ENCODE measurements at regions not wholly inside any gene's neighbourhood (a gene's known extent, or its start where the extent isn't known, plus 50 kb on each side); places are given as distances from the start of the nearest gene placed in this dataset.

DNA sequence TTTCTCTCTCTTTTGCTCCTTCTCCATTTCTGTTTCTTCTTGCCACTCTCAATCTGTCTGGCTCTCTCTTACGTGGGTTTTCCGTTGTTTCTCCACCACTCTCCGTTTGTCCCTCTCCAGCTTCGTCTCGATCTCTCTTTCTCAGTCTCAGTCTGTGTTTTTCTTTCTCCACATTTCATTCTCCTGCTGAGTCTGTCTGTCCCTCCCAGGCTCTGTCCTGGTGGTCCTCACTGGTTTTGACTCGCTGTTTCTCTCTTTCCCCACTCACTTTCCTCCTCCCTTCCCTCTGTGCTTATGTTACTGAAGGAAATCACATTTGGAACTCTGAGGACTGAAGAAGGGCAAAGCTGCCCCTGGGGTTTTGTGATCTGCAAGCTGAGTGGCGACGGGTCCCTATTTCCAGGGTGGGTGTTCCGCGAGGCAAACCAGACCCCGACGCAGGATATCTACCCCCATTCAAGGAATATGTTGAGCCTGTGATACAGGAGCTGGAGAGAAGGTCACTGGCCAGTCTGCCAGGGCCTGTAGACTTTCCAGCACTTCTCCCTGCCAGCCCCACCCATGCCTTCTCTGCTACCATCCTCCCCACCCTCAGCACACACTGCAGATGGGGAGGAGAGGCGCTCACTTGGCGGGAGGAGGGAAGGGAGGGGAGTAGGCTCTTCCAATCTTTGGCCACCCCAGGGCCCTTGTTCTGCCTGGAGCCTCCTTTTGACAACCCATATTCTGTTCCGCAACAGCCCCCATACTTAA is 102.7 kb upstream of the MAP1LC3B2 start:
- no peak for DNase-seq (ENCODE audit: low read depth)

DNA sequence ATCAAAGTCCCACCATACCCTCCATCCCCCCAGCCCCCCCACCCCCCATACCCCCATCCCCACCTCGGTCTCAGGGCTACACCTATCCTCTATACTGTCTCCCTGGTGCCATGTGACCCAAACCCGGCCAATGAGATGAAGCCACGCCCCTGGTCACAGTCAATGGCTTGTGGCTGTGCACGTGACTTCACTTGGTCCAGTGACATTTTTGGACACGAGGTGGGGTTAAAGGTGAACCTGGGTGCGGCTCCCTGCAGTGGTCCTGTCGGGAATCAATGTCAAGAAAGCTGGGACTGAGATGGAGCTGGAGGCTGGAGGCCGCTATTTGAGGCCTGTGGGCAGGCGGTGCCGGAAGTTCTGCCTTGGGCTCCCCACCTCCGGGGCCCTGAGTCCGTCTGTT is 100.7 kb upstream of the MAP1LC3B2 start:
- DNase-seq (ENCODE audit: low read depth), result no peak

DNA sequence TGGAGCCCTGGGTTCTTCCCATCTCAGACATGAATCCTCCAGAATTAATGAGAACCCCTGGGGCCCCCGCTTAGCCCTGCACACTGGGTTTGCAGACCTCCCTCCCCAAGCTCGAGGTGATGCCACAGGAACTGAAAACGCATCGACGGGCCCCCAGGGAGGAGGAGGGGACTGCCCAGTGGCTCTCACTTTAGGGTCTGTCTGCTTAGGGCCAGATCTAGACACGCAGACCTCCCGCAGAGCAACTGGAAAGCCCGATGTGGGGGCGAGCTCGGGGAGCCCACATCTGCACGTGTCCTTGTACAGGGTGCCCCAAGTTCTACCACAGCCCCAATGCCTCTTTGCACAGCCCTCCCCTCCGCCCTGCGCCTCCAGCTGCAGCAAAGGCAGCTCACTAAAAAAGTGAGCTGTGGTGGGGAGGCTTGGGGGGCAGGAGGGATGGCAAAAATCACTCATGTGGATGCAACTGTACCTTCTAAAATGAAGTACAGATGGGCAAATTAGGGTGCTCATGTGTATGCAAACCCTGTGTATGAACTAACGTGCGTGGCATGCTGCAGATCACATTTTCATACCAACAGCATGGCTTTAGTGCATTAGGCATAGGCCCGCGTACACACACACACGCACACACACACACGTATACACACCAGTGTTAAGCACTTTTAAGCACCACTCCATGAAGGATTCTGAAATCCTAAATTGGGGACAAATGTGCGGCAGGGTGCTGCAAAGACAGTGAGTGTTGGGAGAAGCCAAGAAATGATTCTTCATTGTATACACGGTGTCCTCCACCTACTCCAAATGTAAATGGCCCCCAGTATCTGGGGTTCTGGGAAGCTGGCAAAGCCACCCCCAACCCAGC is 99.9 kb upstream of the MAP1LC3B2 start:
- no peak for DNase-seq (ENCODE audit: low read depth)

DNA sequence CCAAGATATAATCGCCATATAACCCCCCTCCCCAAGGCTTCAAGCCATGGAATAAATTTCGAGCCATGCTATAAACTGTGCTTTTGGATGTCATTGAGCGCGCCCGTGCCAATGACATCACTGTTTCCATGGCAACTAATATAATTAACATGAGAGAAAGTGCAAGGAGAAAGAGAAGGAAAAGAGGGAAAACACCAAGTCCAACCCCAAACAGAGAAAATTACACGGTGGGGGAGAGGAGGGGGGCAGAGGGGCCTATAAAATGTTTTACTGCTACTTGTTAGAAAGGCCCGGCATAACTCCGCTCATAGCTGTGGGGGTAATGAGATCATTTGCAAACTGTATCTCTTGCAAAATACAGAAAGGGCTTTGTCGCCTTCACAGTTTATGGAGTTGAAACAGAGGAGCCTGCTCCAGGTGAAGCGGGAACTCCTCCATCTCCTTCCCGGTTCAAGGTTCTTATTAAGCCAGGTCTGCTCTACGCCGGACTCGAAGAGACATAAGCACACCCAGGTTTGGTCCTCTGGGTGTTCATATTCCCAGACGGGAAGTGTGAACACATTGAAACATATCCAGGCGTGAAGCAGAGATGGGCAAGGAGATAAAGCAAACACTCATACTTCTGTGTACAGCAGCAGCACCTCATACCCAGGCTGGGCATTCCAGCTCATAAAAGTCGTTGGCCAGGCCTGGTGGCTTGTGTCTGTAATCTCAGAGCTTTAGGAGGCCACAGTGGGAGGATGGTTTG is 99.1 kb upstream of the MAP1LC3B2 start:
- DNase-seq (ENCODE audit: low read depth), result no peak

DNA sequence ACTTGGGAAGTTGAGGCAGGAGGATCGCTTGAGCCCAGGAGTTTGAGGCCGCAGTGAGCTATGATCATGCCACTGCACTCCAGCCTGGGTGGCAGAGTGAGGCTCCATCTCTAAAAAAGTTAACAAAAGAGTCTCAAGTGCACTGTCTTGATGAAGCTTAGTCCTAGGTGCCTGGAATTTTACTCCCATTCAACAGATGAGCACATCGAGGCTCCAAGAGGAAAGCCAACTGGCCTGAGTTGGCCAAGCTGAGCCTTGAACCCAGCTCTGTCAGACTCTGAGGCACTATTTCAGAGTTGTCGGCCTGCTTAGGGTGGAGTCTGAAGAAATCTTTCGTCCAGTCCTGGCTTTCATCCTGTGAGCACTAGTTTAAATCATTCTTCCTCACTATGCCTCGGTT is 98.1 kb upstream of the MAP1LC3B2 start:
- DNase-seq (ENCODE audit: low read depth), result no peak

DNA sequence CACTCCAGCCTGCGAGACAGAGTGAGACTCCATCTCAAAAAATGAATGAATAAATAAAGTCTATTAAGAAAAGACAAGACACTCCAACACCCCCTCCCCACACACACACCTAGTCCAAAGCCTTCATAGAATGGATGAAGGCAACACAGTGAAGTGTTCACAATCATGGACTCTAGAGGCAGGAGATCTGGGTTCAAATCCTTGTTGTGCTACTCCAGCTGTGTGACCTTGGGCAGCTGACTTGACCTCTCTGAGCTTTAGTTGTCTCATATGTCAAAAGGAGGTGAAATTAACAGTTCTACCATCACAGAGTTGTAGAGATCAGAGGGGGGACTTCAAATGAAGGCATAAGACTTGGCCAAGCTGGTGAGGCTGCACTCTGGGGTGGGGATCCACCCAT is 95.8 kb upstream of the MAP1LC3B2 start:
- DNase-seq (ENCODE audit: low read depth), result no peak

DNA sequence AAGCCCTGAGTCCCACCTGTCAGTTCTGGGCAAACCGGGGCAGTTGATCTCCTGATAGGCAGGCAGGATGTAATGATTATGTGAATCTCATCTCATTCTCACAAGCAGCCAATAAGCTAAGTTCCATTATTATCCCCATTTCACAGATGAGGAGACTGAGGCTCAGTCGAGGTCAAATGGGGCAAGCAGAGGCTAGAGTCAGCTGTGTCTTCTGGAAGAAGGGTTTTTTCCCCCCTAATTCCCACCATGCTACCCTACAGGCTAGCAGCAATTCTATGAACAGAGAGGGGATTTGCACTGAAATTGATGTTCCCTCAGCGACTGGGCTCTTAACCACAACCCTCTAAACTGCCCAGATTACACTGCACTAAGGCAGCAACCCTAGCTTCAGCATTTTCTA is 93.8 kb upstream of the MAP1LC3B2 start:
- no peak for DNase-seq (ENCODE audit: low read depth)

DNA sequence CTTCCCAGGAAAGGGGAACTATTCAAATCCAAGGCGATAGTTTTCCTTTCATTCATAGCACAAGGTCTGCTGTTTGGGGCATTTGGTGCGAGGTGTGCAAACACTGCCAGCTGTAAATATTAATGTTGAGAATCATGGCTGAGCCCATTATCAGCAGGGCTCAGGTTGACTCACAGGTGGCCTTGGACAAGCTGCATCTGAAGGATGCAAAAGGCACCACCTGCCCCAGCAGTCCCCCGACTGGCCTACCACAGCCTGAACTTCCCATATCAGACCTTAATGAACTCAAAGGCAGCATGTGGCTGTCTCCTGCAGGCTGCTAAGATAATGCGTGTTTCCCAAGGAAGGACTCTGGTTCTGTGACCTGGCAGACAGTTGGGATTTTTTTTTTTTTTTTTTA is 93.3 kb upstream of the MAP1LC3B2 start:
- DNase-seq (ENCODE audit: low read depth), result no peak

DNA sequence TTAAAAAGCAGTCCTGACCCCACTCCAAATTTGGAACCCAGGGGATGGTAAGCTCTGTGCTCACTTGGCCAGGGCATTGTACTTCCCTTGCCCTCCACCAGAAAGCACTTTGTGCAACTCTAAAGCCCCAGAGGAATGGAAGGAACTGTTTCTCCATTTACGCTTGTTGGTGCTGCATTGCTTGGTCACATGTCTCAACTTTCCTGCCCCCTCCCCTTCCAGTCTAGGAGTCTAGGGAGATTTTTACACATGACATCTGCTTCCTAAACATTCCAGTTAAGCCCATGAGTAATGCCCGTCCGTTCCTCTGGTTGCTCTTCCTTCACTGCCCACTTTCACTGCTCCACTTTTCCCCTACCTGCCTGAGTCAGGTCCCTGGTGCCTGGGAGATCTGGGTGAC is 92.6 kb upstream of the MAP1LC3B2 start:
- no peak for DNase-seq (ENCODE audit: low read depth)

DNA sequence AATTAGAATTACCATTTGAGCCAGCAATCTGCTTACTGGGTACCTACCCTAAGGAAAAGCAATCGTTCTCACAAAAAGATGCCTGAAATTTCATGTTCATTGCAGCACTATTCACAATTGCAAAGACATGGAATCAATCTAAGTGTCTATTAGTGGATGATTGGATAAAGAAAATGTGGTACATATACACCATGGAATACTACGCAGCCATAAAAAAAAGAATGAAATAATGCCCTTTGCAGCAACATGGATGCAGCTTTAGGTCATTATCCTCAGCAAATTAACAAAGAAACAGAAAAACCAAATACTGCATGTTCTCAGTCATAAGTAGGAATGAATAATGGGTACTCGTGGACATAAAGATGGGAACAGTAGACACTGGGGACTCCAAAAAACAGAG is 89.8 kb upstream of the MAP1LC3B2 start:
- DNase-seq (ENCODE audit: low read depth), result no peak

DNA sequence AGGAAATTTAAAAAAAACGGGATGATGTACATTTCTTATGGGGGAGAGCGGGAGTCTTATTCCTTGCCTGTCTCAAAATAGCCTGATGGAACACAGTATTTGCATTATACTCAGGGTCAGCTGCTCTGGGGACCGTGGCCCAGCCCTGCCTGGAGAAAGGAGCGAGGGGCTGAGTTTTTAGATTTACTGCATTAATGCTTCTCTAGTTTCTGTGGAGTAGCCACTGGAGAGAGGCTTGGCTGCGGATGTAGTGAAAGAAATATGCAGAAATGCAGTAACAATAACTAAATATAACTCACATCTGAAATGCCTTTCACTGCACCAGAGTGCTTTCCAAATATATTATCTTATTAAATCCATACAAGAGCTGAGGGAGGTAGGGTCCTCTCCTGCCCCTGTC is 87.6 kb upstream of the MAP1LC3B2 start:
- DNase-seq (ENCODE audit: low read depth), result no peak

DNA sequence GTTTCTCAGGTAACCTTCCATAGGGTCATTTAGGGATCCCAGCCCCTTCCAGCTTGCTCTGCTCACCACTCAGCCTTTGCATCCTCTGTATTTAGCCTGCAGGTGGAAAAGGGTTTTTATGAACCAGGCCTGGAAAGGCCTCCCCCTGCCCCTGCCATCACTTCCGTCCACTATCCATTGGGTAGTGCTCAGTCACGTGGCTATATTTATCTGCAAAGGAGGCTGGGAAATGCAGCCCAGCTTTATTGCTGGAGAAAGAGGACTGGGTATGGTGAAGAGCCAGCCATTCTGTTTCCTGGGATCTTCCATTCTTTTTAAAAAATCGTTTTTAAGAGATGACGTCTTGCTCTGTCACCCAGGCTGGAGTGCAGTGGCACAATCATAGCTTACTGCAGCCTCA is 87.0 kb upstream of the MAP1LC3B2 start:
- DNase-seq (ENCODE audit: low read depth), result no peak

DNA sequence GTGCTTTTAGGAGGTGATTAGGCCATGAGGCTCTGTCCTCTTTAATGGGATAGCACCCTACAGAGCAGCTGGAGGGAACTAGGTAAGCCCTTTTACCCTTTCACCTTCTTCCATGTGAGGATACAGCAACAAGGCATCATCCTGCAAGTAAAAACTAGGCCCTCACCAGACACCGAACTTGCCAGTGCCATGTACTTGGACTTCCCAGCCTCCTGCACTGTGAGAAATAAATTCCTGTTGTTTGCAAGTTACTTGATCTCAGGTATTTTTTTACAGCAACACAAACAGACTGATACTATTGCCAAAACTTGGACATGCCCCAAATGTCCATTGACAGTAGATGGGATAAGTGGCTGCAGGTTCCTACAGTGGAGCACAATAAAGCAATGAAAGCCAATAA is 85.8 kb upstream of the MAP1LC3B2 start:
- no peak for DNase-seq (ENCODE audit: low read depth)

DNA sequence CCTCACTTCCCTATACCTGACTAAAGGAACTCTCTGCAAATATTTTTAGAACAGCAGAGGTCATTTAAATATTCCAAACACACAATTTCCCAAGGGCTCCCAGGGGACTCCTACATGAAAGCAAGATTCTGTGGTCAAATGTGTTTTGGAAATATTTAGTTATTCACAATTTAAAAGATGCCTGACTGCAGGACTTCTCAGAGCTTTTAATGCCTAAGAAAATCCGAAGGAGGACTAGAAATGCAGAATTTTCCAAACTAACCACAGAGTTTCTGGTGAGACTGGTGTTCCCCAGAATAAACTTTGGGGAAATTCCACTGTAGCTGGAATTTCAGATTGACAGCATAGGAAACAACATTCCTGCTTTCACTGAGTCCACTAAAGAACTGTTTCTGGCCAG is 84.8 kb upstream of the MAP1LC3B2 start:
- no peak for DNase-seq (ENCODE audit: low read depth)

DNA sequence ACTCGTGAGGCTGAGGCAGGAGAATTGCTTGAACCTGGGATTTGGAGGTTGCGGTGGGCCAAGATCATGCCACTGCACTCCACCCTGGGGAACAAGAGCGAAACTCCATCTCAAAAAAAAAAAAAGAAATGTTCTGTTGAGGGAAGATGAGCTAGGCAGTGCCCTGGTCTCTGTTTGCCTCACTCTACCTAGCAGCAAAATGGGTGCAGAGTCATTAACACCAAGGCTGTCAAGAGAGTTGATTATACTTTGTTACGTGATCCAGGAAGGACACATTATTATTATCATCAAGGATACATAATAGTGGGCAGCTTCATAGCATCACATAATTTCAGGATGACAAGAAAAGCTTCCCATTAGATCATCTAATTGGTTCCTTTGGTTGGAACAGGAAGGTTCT is 84.3 kb upstream of the MAP1LC3B2 start:
- no peak for DNase-seq (ENCODE audit: low read depth)

DNA sequence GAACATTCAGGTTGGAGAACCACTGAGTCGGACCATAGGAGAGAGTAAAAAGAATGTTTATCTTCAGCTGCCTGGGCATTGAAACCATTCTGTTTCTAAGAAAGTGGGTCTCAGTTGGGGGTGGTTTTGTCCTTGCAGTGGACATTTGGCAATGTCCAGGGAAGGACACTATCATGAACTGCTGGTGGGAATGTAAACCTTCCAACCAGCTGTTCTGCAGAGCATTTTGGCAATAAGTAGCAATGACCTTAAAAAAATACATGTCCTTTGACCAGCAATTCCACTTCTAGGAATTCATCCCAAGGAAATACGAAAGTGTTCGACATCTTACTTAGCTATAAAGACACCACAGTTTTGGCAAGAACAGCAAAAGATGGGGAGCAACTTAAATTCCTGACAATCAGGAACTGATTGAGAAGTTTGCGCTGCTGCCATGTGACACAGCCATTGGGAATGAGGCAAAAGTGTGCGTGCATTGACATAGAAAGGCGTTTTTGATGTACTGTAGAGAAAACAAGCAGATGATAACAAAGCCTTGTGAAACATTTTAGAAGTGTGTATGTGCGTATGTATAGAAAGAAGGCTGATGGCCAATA is 82.9 kb upstream of the MAP1LC3B2 start:
- no peak for DNase-seq (ENCODE audit: low read depth)

DNA sequence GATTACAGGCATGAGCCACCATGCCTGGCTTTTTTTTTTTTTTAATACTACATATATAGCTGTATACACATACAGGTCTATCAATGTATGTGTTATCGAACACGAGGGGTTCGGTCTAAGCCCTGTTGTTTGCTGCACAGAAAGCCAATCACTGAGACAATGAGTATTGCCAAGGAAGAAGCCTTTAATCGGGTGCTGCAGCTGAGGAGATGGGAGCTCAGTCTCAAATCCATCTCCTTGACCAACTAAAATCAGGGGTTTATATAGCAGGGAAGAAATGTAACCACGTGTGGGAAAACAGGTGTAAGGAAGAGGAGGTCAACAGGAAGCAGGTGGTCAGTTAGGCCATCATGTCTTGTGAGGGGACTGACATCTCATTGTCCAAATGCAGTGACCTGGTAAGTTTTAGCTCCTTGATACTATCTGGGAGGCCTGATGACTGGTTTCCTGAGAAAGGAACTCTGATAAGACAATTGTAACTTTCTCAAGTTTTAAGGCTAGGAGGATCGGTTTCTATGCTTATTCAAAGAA is 80.9 kb upstream of the MAP1LC3B2 start:
- no peak for DNase-seq (ENCODE audit: low read depth)

DNA sequence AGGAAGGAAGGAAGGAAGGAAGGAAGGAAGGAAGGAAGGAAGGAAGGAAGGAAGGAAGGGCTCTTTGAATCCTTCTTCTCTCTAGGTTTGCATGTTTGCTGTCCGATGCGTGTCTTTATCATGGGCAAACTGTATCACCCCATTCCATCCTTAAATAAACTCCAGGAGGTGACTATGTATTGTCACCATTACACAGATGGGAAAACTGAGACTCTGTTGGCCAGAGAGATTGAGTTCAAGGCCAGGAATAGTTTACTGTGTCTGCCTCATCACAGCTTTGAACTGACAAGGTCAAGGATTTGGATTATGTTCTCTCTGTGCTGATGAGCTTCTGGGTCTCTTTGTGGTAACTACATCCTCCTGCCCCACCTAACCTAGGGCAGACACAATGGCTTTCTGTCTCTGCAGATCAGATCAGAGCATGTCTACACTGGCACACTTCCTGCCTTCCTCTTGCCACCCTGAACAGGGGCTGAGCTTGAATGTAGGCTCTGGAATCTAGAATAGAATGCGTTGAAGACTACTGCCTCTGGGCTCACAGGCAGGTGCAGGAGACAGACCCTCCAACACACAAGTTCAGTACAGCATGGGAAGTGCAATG is 78.9 kb upstream of the MAP1LC3B2 start:
- DNase-seq (ENCODE audit: low read depth), result no peak

DNA sequence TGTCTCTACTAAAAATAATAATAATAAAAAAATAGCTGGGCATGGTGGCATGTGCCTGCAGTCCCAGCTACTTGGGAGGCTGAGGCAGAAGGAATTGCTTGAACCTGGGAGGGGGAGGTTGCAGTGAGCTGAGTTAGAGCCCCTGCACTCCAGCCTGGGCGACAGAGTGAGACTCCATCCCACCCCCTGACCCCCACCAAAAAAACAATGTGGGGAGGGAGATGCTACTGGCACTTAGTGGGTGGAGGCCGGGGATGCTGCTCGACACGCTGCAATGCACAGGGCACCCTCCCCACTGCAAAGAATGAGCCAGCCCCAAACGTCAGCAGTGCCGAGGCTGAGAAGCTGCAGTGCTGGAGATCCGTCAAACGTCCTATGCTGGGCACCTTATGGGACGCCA is 77.5 kb upstream of the MAP1LC3B2 start:
- DNase-seq (ENCODE audit: low read depth), result no peak

DNA sequence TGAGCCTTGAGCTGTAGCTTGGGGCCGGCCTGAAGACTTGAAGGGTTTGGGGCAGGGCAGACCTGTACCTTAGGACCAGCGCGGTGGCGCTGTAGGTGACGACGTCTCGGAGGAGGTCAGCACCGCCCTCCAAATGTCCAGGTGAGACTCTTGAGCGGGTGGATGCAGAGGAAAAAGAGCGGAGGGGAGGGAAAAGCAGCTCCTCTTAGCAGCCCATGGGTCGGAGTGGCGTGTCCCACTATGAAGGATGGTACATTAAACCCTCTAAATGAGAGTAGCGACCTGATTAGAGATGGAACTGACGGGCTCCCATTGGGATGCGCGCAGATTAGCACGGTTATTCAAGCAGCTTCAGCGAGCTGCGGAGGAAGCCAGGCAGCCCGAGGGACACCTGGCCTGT is 77.0 kb upstream of the MAP1LC3B2 start:
- DNase-seq (ENCODE audit: low read depth), result no peak

DNA sequence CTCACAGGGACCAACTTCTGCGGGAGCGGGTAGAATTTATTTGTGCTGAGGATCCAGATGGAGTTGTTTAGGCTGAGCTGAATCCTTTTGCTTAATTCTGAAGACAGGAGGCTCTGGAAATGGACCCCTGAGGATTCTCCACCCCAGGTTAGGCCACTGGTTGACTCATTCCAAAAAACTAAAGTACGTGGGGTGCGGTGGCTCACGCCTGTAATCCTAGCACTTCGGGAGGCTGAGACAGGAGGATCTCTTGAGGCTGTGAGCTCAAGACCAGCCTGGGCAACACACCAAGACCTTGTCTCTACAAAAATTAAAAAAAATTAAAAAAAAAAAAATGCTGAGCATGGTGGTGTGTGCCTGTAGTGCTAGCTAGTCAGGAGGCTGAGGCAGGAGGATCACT is 76.3 kb upstream of the MAP1LC3B2 start:
- DNase-seq (ENCODE audit: low read depth), result no peak
